GM23338 (cell line): ENCODE measurements at regions not wholly inside any gene's neighbourhood (a gene's known extent, or its start where the extent isn't known, plus 50 kb on each side); places are given as distances from the start of the nearest gene placed in this dataset.

Experiments used
- CREB1 ChIP-seq: fragments of 250-450 bp; sonication (Bioruptor Pico); IDR thresholded peaks from 2 replicates; pipeline ENCODE4 v1.5.0; 2020; ENCODE audit warnings: low read depth, mild to moderate bottlenecking, moderate library complexity
- ETS1 ChIP-seq: IDR thresholded peaks from 2 replicates; pipeline ENCODE4 v1.6.1; 2016; ENCODE audit warnings: antibody characterized with exemption
- EZH2 ChIP-seq: fragments of 200-600 bp; sonication (generic); IDR thresholded peaks from one replicate; pipeline ENCODE4 v1.8.0; 2017; ENCODE audit warnings: antibody characterized with exemption, mild to moderate bottlenecking, low read depth; ENCODE audit not compliant: unreplicated experiment
- EZH2phosphoT487 ChIP-seq: fragments of 200-600 bp; sonication (generic); IDR thresholded peaks from one replicate; pipeline ENCODE4 v1.8.1; 2018; ENCODE audit warnings: antibody characterized with exemption; ENCODE audit not compliant: unreplicated experiment
- JUNB ChIP-seq: IDR thresholded peaks from one replicate; pipeline ENCODE4 v1.6.1; 2016; ENCODE audit warnings: antibody characterized with exemption; ENCODE audit not compliant: unreplicated experiment
- NANOG ChIP-seq: IDR thresholded peaks from 2 replicates; pipeline ENCODE4 v1.6.1; 2016; ENCODE audit warnings: antibody characterized with exemption, borderline replicate concordance
- POLR2AphosphoS5 ChIP-seq: IDR thresholded peaks from 2 replicates; pipeline ENCODE4 v1.6.1; 2016; ENCODE audit warnings: antibody characterized with exemption, low read depth
- REST ChIP-seq: IDR thresholded peaks from one replicate; pipeline ENCODE4 v1.6.1; 2018; ENCODE audit warnings: antibody characterized with exemption; ENCODE audit not compliant: unreplicated experiment
- STAT1 ChIP-seq: IDR thresholded peaks from one replicate; pipeline ENCODE4 v1.6.1; 2016; ENCODE audit warnings: antibody characterized with exemption; ENCODE audit not compliant: unreplicated experiment
- ZNF114 ChIP-seq: fragments of 250-450 bp; sonication (Bioruptor Pico); IDR thresholded peaks from 2 replicates; pipeline ENCODE4 v1.5.0; 2020; ENCODE audit warnings: mild to moderate bottlenecking, moderate library complexity
- ZNF331 ChIP-seq: fragments of 250-450 bp; sonication (Bioruptor Pico); IDR thresholded peaks from 2 replicates; pipeline ENCODE4 v1.5.0; 2020; ENCODE audit warnings: low read depth, mild to moderate bottlenecking, moderate library complexity
- TF ChIP-seq, protein P1 (sequence below), 2 experiments: fragments of 200-600 bp in 1 of 2; sonication (generic) in 1 of 2; conservative IDR thresholded peaks; 2 replicates each; pipeline versions ENCODE4 v1.5.1 to v1.6.1; 2016 to 2017; ENCODE audit warnings: antibody characterized with exemption in 2 of 2, low read depth in 2 of 2, mild to moderate bottlenecking in 2 of 2, moderate library complexity in 1 of 2
- TF ChIP-seq, protein P2 (sequence below): fragments of 250-450 bp; sonication (Bioruptor Pico); IDR thresholded peaks from 2 replicates; pipeline ENCODE4 v1.5.0; 2020; ENCODE audit warnings: mild to moderate bottlenecking, moderate library complexity

- TF ChIP-seq, protein P1, sequence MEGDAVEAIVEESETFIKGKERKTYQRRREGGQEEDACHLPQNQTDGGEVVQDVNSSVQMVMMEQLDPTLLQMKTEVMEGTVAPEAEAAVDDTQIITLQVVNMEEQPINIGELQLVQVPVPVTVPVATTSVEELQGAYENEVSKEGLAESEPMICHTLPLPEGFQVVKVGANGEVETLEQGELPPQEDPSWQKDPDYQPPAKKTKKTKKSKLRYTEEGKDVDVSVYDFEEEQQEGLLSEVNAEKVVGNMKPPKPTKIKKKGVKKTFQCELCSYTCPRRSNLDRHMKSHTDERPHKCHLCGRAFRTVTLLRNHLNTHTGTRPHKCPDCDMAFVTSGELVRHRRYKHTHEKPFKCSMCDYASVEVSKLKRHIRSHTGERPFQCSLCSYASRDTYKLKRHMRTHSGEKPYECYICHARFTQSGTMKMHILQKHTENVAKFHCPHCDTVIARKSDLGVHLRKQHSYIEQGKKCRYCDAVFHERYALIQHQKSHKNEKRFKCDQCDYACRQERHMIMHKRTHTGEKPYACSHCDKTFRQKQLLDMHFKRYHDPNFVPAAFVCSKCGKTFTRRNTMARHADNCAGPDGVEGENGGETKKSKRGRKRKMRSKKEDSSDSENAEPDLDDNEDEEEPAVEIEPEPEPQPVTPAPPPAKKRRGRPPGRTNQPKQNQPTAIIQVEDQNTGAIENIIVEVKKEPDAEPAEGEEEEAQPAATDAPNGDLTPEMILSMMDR (conservative IDR thresholded peaks at IDR 0.05; ENCODE audit: low read depth in 2 of 2), result no peak
- TF ChIP-seq JUNB (no peak), CREB1 (CRISPR knock-in tag) (no peak), EZH2phosphoT487 (no peak), REST (no peak), POLR2AphosphoS5 (no peak), EZH2 (no peak), ETS1 (no peak), ZNF114 (no peak), STAT1 (no peak), NANOG (no peak), ZNF331 (CRISPR knock-in tag) (no peak)
- TF ChIP-seq, protein P2, sequence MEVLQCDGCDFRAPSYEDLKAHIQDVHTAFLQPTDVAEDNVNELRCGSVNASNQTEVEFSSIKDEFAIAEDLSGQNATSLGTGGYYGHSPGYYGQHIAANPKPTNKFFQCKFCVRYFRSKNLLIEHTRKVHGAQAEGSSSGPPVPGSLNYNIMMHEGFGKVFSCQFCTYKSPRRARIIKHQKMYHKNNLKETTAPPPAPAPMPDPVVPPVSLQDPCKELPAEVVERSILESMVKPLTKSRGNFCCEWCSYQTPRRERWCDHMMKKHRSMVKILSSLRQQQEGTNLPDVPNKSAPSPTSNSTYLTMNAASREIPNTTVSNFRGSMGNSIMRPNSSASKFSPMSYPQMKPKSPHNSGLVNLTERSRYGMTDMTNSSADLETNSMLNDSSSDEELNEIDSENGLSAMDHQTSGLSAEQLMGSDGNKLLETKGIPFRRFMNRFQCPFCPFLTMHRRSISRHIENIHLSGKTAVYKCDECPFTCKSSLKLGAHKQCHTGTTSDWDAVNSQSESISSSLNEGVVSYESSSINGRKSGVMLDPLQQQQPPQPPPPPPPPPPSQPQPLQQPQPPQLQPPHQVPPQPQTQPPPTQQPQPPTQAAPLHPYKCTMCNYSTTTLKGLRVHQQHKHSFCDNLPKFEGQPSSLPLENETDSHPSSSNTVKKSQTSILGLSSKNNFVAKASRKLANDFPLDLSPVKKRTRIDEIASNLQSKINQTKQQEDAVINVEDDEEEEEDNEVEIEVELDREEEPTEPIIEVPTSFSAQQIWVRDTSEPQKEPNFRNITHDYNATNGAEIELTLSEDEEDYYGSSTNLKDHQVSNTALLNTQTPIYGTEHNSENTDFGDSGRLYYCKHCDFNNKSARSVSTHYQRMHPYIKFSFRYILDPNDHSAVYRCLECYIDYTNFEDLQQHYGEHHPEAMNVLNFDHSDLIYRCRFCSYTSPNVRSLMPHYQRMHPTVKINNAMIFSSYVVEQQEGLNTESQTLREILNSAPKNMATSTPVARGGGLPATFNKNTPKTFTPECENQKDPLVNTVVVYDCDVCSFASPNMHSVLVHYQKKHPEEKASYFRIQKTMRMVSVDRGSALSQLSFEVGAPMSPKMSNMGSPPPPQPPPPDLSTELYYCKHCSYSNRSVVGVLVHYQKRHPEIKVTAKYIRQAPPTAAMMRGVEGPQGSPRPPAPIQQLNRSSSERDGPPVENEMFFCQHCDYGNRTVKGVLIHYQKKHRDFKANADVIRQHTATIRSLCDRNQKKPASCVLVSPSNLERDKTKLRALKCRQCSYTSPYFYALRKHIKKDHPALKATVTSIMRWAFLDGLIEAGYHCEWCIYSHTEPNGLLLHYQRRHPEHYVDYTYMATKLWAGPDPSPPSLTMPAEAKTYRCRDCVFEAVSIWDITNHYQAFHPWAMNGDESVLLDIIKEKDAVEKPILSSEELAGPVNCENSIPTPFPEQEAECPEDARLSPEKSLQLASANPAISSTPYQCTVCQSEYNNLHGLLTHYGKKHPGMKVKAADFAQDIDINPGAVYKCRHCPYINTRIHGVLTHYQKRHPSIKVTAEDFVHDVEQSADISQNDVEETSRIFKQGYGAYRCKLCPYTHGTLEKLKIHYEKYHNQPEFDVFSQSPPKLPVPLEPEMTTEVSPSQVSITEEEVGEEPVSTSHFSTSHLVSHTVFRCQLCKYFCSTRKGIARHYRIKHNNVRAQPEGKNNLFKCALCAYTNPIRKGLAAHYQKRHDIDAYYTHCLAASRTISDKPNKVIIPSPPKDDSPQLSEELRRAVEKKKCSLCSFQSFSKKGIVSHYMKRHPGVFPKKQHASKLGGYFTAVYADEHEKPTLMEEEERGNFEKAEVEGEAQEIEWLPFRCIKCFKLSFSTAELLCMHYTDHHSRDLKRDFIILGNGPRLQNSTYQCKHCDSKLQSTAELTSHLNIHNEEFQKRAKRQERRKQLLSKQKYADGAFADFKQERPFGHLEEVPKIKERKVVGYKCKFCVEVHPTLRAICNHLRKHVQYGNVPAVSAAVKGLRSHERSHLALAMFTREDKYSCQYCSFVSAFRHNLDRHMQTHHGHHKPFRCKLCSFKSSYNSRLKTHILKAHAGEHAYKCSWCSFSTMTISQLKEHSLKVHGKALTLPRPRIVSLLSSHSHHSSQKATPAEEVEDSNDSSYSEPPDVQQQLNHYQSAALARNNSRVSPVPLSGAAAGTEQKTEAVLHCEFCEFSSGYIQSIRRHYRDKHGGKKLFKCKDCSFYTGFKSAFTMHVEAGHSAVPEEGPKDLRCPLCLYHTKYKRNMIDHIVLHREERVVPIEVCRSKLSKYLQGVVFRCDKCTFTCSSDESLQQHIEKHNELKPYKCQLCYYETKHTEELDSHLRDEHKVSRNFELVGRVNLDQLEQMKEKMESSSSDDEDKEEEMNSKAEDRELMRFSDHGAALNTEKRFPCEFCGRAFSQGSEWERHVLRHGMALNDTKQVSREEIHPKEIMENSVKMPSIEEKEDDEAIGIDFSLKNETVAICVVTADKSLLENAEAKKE (CRISPR knock-in tag), result no peak
These were observed 138.4 kb upstream of the STXBP5 start for GRCh38 chr6:147065786-147066185.
